Ovary (tissue), 3 donors: ENCODE measurements at regions not wholly inside any gene's neighbourhood (a gene's known extent, or its start where the extent isn't known, plus 50 kb on each side); places are given as distances from the start of the nearest gene placed in this dataset.

Experiments
- CTCF ChIP-seq, 3 donors: fragments of 450-650 bp in 2 of 3; fragments of 200-600 bp in 1 of 3; IDR thresholded peaks; one replicate each; pipeline versions ENCODE4 v1.5.1 to v1.8.0; 2016 to 2022; ENCODE audit warnings: antibody characterized with exemption in 3 of 3, mild to moderate bottlenecking in 1 of 3
- EP300 ChIP-seq: sonication (generic); formaldehyde crosslinking; IDR thresholded peaks from one replicate; pipeline ENCODE4 v1.6.1; 2017; ENCODE audit warnings: antibody characterized with exemption
- POLR2A ChIP-seq: fragments of 450-650 bp; IDR thresholded peaks from one replicate; pipeline ENCODE4 v1.6.1; 2017; ENCODE audit warnings: antibody characterized with exemption, mild to moderate bottlenecking, moderate library complexity
- donor health status: DM: no; HTN: no; CAD: no.

DNA sequence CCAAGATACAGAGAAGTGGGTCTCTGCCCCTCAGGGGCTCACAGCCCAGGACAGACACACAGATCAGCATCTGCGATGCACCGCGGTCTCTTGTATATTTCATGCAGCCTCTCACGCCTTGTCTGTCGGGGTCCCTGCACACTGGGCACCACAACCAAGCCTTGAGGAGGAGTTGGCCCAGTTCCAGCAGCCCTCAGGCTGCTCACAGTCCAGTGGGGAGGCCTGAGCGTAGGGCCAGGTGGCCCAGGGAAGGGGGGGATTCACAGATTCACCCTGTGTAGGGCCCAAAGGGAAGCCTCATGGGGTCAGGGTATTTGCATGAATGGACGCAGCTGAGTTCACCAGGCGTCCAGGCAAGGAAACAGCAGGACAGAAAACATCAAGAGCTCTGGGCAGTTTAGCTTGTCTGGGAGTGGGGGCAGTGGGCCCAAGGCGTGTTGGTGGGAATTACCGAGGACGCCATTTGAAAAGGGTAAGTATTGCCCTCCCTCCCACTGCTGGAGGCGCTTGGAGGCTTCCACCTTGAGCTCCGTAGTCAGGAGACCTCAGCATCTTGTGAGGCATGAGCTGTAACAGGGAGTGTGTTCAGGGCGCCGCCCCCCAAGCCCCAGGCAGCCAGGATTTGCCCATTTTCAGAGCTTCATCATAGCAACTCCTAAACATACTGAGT, 129.1 kb upstream of the CHST15 start:
- TF ChIP-seq CTCF (IDR thresholded peaks at IDR 0.05) (no peak), POLR2A (no peak), EP300 (no peak)
